WI38 (cell line): ENCODE measurements at regions not wholly inside any gene's neighbourhood (a gene's known extent, or its start where the extent isn't known, plus 50 kb on each side); places are given as distances from the start of the nearest gene placed in this dataset.

Source experiments
- H3K4me3 ChIP-seq: 2 replicates; pipeline ENCODE4 v1.5.1; 2011; ENCODE audit warnings: low read depth, mild to moderate bottlenecking, control low read depth, low read length
- CTCF ChIP-seq: IDR thresholded peaks from 2 replicates; pipeline ENCODE4 v1.5.1; 2012; ENCODE audit warnings: low read depth, mild to moderate bottlenecking, control low read depth, low read length

- TF ChIP-seq CTCF, result no peak
- no peak overlapping the region for H3K4me3 ChIP-seq
These were observed 863.5 kb downstream of the KCNJ2 start for GRCh38 chr17:71032746-71033273.

GRCh38 chr17:71033336-71033735, 864.0 kb downstream of the KCNJ2 start:
- TF ChIP-seq CTCF, result no peak
- H3K4me3 ChIP-seq, result no peak overlapping the region

- H3K4me3 ChIP-seq, result no peak overlapping the region
- no peak for TF ChIP-seq CTCF
These were observed 865.9 kb downstream of the KCNJ2 start for GRCh38 chr17:71035226-71035625.

GRCh38 chr17:71037386-71037785, 868.1 kb downstream of the KCNJ2 start:
- no peak overlapping the region for H3K4me3 ChIP-seq
- no peak for TF ChIP-seq CTCF

GRCh38 chr17:71039391-71039790, 870.1 kb downstream of the KCNJ2 start:
- no peak overlapping the region for H3K4me3 ChIP-seq
- no peak for TF ChIP-seq CTCF

GRCh38 chr17:71052971-71053370, 883.6 kb downstream of the KCNJ2 start:
- TF ChIP-seq CTCF, result no peak

GRCh38 chr17:71055128-71055527, 885.8 kb downstream of the KCNJ2 start:
- H3K4me3 ChIP-seq, result no peak overlapping the region
- TF ChIP-seq CTCF, result no peak

More at GRCh38 chr17:71052971-71053370, 883.6 kb downstream of the KCNJ2 start:
- no peak overlapping the region for H3K4me3 ChIP-seq
